ENCODE measurements at regions not wholly inside any gene's neighbourhood (a gene's known extent, or its start where the extent isn't known, plus 50 kb on each side); places are given as distances from the start of the nearest gene placed in this dataset.

- TF ChIP-seq CTCF (conservative IDR thresholded peaks at IDR 0.05; ENCODE audit: low read depth, low read length) (no peak), EZH2phosphoT487 (IDR thresholded peaks at IDR 0.05; ENCODE audit: borderline replicate concordance, low read length) (no peak)
Observed at GRCh38 chr20:24403406-24403805, 66.0 kb upstream of the SYNDIG1 start.
